Progenitor cell of endocrine pancreas (in vitro differentiated cells): ENCODE measurements at regions not wholly inside any gene's neighbourhood (a gene's known extent, or its start where the extent isn't known, plus 50 kb on each side); places are given as distances from the start of the nearest gene placed in this dataset.

ENCODE experiments used
- DNase-seq: peaks from one replicate; pipeline ENCODE4 v3.0.0; 2021; ENCODE audit warnings: low spot score; ENCODE audit not compliant: unreplicated experiment
- H3K27ac Mint-ChIP-seq: 2 replicates; pipeline ENCODE4 v1.8.0; 2021; ENCODE audit warnings: mild to moderate bottlenecking, moderate library complexity, mixed read lengths
- H3K27me3 Mint-ChIP-seq: 2 replicates; pipeline ENCODE4 v1.8.0; 2021; ENCODE audit warnings: mixed read lengths
- H3K36me3 Mint-ChIP-seq: 2 replicates; pipeline ENCODE4 v1.8.0; 2022; ENCODE audit warnings: mixed read lengths; ENCODE audit not compliant: insufficient read depth
- H3K4me1 Mint-ChIP-seq: 2 replicates; pipeline ENCODE4 v1.8.0; 2021; ENCODE audit warnings: low read depth, mixed read lengths
- H3K4me3 Mint-ChIP-seq: 2 replicates; pipeline ENCODE4 v1.8.0; 2021; ENCODE audit warnings: low read depth, mild to moderate bottlenecking, moderate library complexity, mixed read lengths
- H3K9me3 Mint-ChIP-seq: 2 replicates; pipeline ENCODE4 v1.8.0; 2021; ENCODE audit warnings: low read depth, mixed read lengths
- CTCF ChIP-seq: fragments of 200-600 bp; sonication (generic); IDR thresholded peaks from one replicate; pipeline ENCODE4 v1.5.0; 2021; ENCODE audit warnings: antibody characterized with exemption, mild to moderate bottlenecking; ENCODE audit not compliant: unreplicated experiment

- Mint-ChIP-seq H3K9me3 (peaks cover 7% of the 10 kb centered on the region), H3K27ac (no peak overlapping the region), H3K27me3 (no peaks in the 10 kb centered on the region), H3K4me1 (peaks cover 3% of the 10 kb centered on the region), H3K36me3 (no peaks in the 10 kb centered on the region), H3K4me3 (no peak overlapping the region)
- no peak for TF ChIP-seq CTCF
- DNase-seq = no peak
Measured at GRCh38 chr3:106048946-106049481, 180.2 kb upstream of the CBLB start.

GRCh38 chr3:106049821-106050220 lies 181.0 kb upstream of the CBLB start:
- no peak for TF ChIP-seq CTCF
- H3K4me3 Mint-ChIP-seq = no peak overlapping the region
- H3K4me1 Mint-ChIP-seq = no peaks in the 10 kb centered on the region
- H3K27ac Mint-ChIP-seq = no peak overlapping the region
- H3K27me3 Mint-ChIP-seq = no peaks in the 10 kb centered on the region
- H3K36me3 Mint-ChIP-seq = no peaks in the 10 kb centered on the region
- H3K9me3 Mint-ChIP-seq = peaks cover 8% of the 10 kb centered on the region
- no peak for DNase-seq

GRCh38 chr3:106056931-106057330 lies 188.1 kb upstream of the CBLB start:
- Mint-ChIP-seq H3K4me3 (no peak overlapping the region), H3K4me1 (no peaks in the 10 kb centered on the region), H3K27me3 (no peaks in the 10 kb centered on the region), H3K9me3 (peaks cover 7% of the 10 kb centered on the region), H3K27ac (no peak overlapping the region), H3K36me3 (no peaks in the 10 kb centered on the region)
- TF ChIP-seq CTCF = no peak
- no peak for DNase-seq

- H3K36me3 Mint-ChIP-seq = no peaks in the 10 kb centered on the region
- DNase-seq = no peak
- H3K27me3 Mint-ChIP-seq = no peaks in the 10 kb centered on the region
- no peak for TF ChIP-seq CTCF
- H3K4me1 Mint-ChIP-seq = no peaks in the 10 kb centered on the region
- peaks cover 16% of the 10 kb centered on the region for H3K9me3 Mint-ChIP-seq
- no peak overlapping the region for H3K4me3 Mint-ChIP-seq
- no peak overlapping the region for H3K27ac Mint-ChIP-seq
Measured at GRCh38 chr3:106058475-106058874, 189.7 kb upstream of the CBLB start.

- TF ChIP-seq CTCF = no peak
- H3K36me3 Mint-ChIP-seq = no peaks in the 10 kb centered on the region
- H3K9me3 Mint-ChIP-seq = peaks cover 28% of the 10 kb centered on the region
- H3K4me3 Mint-ChIP-seq = no peak overlapping the region
- no peak overlapping the region for H3K27ac Mint-ChIP-seq
- no peak for DNase-seq
- no peaks in the 10 kb centered on the region for H3K27me3 Mint-ChIP-seq
- H3K4me1 Mint-ChIP-seq = no peaks in the 10 kb centered on the region
Measured at GRCh38 chr3:106059953-106060517, 191.2 kb upstream of the CBLB start.
